ENCODE measurements at regions not wholly inside any gene's neighbourhood (a gene's known extent, or its start where the extent isn't known, plus 50 kb on each side); places are given as distances from the start of the nearest gene placed in this dataset.

DNA sequence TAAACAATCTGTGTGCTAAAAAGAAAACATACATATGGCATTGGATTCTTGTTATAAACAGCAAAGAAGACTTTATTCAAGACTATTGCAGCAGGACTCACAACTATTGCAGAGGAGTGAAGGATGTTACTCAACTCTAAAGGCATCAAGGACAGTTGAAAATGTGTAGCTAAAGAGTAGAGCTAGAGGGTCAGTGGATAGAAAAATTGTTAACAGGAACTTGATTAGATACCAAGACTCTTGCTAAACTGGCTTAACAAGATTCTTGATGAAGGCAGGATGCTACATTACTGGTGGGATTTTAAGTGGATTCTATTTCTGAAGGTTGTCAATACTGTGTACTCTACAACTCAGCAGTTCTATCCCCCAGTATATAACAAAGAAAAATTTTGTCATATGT is 1183.3 kb downstream of the SLITRK1 start:
- Histone ChIP-seq H3K4me1 (ENCODE audit: insufficient read depth, poor library complexity, severe bottlenecking) (peaks cover 10% of the 10 kb centered on the region), H3K9me3 (ENCODE audit: severe bottlenecking) (no peaks in the 10 kb centered on the region), H3K4me3 (ENCODE audit: severe bottlenecking) (no peak overlapping the region), H3K27ac (ENCODE audit: poor library complexity, severe bottlenecking) (no peak overlapping the region), H3K36me3 (ENCODE audit: low read depth) (no peaks in the 10 kb centered on the region), H3K27me3 (ENCODE audit: insufficient read depth, poor library complexity, severe bottlenecking) (no peaks in the 10 kb centered on the region)
- DNase-seq (ENCODE audit: low spot score), result no peak
- ATAC-seq (ENCODE audit: low read depth), result no peak
- TF ChIP-seq, protein P1, sequence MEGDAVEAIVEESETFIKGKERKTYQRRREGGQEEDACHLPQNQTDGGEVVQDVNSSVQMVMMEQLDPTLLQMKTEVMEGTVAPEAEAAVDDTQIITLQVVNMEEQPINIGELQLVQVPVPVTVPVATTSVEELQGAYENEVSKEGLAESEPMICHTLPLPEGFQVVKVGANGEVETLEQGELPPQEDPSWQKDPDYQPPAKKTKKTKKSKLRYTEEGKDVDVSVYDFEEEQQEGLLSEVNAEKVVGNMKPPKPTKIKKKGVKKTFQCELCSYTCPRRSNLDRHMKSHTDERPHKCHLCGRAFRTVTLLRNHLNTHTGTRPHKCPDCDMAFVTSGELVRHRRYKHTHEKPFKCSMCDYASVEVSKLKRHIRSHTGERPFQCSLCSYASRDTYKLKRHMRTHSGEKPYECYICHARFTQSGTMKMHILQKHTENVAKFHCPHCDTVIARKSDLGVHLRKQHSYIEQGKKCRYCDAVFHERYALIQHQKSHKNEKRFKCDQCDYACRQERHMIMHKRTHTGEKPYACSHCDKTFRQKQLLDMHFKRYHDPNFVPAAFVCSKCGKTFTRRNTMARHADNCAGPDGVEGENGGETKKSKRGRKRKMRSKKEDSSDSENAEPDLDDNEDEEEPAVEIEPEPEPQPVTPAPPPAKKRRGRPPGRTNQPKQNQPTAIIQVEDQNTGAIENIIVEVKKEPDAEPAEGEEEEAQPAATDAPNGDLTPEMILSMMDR (IDR thresholded peaks at IDR 0.05; ENCODE audit: poor library complexity, severe bottlenecking), result no peak

DNA sequence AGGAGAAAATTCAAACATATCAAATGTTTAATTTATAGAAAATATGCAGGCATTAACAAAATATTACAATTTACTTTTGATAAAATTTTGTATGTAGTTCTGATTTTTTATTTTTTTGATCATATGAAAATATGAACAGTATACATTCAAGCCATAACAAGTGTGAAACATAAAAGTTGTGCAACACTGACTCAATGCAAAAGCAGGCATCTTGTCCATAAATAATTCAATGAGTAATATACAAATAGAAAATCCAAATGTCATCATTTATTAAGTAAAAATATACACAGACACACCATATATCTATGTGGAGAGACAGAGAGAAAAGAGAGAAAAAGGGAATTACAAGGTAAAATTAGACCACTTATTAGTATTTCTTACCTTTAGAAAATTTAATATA is 1183.9 kb downstream of the SLITRK1 start:
- Histone ChIP-seq H3K9me3 (ENCODE audit: severe bottlenecking) (no peaks in the 10 kb centered on the region), H3K27me3 (ENCODE audit: insufficient read depth, poor library complexity, severe bottlenecking) (no peaks in the 10 kb centered on the region), H3K4me3 (ENCODE audit: severe bottlenecking) (no peak overlapping the region), H3K36me3 (ENCODE audit: low read depth) (no peaks in the 10 kb centered on the region), H3K27ac (ENCODE audit: poor library complexity, severe bottlenecking) (no peak overlapping the region), H3K4me1 (ENCODE audit: insufficient read depth, poor library complexity, severe bottlenecking) (peaks cover 10% of the 10 kb centered on the region)
- DNase-seq (ENCODE audit: low spot score), result no peak
- no peak; the same call in 2 of the 3 replicates for ATAC-seq (ENCODE audit: low read depth)
- TF ChIP-seq, protein P1 (IDR thresholded peaks at IDR 0.05; ENCODE audit: poor library complexity, severe bottlenecking), result no peak

DNA sequence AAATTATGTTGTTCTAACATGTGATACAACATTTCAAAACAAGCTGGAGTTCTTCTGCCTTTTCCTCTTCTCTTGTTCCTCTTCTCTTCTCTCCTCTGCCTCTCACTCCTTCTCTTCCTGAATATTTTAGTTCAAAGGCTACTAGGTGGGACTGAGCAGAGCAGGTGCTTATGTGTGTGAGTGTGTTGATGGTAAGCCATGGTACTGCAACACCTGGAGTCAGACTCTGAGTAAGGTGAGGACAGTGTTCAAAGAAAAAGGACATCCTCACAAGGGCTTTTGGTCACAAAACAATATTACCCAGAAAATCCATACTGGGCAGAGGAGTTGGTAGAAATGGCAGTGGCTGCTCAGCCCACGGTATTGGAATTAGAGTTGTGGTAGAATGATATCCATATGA is 1188.7 kb downstream of the SLITRK1 start:
- no peak for ATAC-seq (ENCODE audit: low read depth)
- Histone ChIP-seq H3K36me3 (ENCODE audit: low read depth) (no peaks in the 10 kb centered on the region), H3K9me3 (ENCODE audit: severe bottlenecking) (no peaks in the 10 kb centered on the region), H3K27me3 (ENCODE audit: insufficient read depth, poor library complexity, severe bottlenecking) (no peaks in the 10 kb centered on the region), H3K4me3 (ENCODE audit: severe bottlenecking) (no peak overlapping the region), H3K27ac (ENCODE audit: poor library complexity, severe bottlenecking) (no peak overlapping the region), H3K4me1 (ENCODE audit: insufficient read depth, poor library complexity, severe bottlenecking) (peaks cover 7% of the 10 kb centered on the region)
- no peak for DNase-seq (ENCODE audit: low spot score)
- TF ChIP-seq, protein P1 (IDR thresholded peaks at IDR 0.05; ENCODE audit: poor library complexity, severe bottlenecking), result no peak

DNA sequence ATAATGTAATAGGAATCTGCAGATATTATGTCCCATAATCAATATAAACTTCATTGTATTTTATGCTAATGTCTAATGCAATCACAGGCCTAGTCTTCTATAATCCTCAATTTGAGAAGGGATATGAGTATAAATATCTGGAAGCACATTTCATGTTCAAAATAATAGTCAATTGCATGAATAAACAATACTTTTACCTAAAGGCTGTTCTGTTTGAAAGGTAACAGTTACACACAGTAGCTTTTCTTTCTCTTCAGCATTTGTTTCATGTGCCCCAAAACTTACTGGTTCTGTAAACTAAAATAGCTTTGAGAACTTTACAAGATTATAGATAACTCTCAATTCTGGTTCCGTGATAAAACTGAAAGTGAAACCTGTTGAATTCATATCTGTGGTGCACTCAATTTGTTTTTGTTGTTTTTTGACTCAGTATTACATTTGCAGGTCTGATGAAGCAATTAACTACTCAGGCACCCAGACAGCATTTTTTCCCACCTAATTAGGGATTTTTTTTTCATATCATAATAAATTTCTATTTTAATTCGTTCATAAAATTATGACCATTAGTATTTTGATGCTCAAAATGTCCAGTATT is 1193.8 kb downstream of the SLITRK1 start:
- ATAC-seq (ENCODE audit: low read depth) (no peak), DNase-seq (ENCODE audit: low spot score) (no peak)
- Histone ChIP-seq H3K27me3 (ENCODE audit: insufficient read depth, poor library complexity, severe bottlenecking) (no peaks in the 10 kb centered on the region), H3K9me3 (ENCODE audit: severe bottlenecking) (no peaks in the 10 kb centered on the region), H3K36me3 (ENCODE audit: low read depth) (no peaks in the 10 kb centered on the region), H3K27ac (ENCODE audit: poor library complexity, severe bottlenecking) (no peak overlapping the region), H3K4me3 (ENCODE audit: severe bottlenecking) (peak overlapping the region; percentile 21), H3K4me1 (ENCODE audit: insufficient read depth, poor library complexity, severe bottlenecking) (peaks cover 9% of the 10 kb centered on the region)
- TF ChIP-seq, protein P1 (IDR thresholded peaks at IDR 0.05; ENCODE audit: poor library complexity, severe bottlenecking), result no peak

DNA sequence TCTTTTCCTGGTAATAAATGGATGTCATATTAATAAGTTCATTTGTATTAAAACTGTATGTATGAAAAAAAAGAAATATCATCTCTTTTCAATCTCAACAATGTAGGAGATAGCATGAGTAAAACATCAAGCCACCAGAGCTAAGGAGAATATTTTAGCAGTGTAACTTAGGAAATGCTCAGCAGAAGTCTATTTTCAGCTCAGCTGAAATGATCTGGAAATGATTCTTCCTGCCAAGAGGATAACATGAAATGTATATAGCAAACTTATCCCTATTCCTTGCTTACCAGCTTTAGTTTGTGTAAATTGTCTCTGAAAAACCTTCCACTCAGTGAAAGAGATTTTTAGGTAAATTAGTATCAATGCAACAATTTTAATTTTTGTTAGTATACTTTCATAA is 1194.4 kb downstream of the SLITRK1 start:
- Histone ChIP-seq H3K9me3 (ENCODE audit: severe bottlenecking) (no peaks in the 10 kb centered on the region), H3K27me3 (ENCODE audit: insufficient read depth, poor library complexity, severe bottlenecking) (no peaks in the 10 kb centered on the region), H3K36me3 (ENCODE audit: low read depth) (no peaks in the 10 kb centered on the region), H3K4me1 (ENCODE audit: insufficient read depth, poor library complexity, severe bottlenecking) (peaks cover 9% of the 10 kb centered on the region), H3K4me3 (ENCODE audit: severe bottlenecking) (no peak overlapping the region), H3K27ac (ENCODE audit: poor library complexity, severe bottlenecking) (no peak overlapping the region)
- TF ChIP-seq, protein P1 (IDR thresholded peaks at IDR 0.05; ENCODE audit: poor library complexity, severe bottlenecking), result no peak
- ATAC-seq (ENCODE audit: low read depth), result no peak
- DNase-seq (ENCODE audit: low spot score), result no peak
